NCI-H510A treated with DMSO at 0.1 percent for 48 hours (cell line): ENCODE measurements at regions not wholly inside any gene's neighbourhood (a gene's known extent, or its start where the extent isn't known, plus 50 kb on each side); places are given as distances from the start of the nearest gene placed in this dataset.

Experiments
- DNase-seq: peaks from one replicate; lab custom pipeline; 2025; lab: John Stamatoyannopoulos, UW

- DNase-seq, result no peak
Observed at GRCh38 chr4:67120369-67120768, 424.9 kb downstream of the CENPC start.

DNA sequence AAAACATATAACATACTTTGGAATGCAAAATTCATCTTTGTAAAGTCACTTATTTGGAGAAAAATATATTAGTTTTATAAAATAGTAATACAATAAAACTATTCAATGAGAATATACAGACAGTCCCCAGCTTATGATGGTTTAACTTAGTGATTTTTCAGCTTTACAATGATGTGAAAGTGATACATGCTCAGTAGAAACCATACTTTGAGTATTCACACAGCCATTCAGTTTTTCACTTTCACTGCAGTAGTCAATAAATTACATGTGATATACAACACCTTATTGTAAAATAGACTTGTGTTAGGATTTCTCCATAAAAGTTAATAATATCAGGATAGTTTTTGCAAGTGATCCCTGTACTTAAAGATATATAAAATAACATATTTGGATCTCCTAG, 436.0 kb downstream of the CENPC start:
- no peak for DNase-seq

- peak; percentile 95 for DNase-seq
Observed at GRCh38 chr4:67106861-67107460, 438.3 kb downstream of the CENPC start.

DNA sequence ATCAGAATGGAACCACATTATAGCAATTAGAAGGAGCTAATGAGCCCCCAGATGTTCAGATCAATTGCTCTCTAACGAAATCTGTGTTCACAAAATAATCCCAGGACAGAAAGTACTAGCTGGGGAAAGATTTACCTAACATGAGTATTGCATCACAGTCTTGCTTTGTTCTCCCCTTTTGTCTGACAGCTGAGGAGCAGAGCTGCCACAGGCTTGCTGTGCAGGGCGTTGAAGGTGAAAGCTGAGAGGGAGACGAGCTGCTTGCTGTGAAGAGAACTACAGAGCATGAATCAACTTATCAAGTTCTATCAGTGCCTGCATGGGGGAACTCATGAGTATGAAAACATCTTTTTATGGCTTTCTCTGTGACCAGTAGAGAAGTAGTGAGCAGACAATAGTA, 441.2 kb downstream of the CENPC start:
- no peak for DNase-seq

DNA sequence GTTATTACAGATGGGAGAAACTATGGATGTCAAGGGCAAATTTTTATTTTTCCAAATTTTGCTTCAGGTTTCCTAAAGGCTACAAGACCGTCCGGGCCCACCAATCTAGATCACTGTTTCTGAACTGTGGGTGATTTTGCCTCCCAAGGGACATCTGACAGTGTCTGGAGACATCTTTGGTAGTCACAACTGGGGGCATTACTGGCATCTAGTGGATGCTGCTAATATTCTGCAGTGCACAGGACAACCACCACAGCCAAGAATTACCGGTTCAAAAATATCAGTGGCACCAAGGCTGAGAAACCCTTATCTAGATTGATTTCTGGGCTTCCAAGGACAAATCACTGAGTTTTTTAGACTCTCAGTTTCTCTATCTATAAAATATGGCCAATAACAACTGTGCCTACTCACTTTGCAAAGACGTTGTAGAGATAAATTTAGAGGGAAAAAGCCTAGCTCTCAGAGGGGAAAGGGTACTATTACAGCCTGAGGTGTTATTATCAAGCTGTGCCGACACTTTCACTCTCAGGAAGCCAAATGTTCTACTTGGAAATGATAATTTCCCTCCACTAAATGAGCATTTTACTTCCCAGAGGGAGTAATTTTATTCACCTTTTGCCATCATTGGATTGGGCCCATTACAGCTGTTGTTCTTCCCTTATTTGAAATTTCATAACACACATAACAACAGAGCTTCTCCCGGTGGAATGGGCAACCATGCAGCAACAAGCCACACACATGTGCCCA, 442.1 kb downstream of the CENPC start:
- DNase-seq, result no peak

DNA sequence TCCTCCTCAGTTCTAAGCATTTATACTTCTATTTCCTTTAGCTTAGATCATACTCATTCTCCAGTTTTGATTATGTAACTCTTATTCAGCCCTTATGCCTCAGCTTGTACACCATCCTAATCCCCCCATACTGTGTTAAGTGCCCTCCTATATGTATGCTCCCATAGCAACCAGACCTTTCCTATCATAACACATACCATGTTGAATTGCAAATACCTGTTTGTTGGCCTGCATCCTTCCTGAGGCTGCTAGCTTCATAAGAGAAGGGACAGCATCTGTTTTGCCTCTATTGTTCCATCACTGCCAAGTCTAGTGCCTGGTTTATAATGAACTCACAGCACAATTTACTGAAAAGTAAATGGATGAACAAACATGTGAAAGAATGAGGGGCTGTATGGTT, 443.7 kb downstream of the CENPC start:
- no peak for DNase-seq

GRCh38 chr4:67092351-67092750, 453.0 kb downstream of the CENPC start:
- peak; percentile 49 for DNase-seq

DNA sequence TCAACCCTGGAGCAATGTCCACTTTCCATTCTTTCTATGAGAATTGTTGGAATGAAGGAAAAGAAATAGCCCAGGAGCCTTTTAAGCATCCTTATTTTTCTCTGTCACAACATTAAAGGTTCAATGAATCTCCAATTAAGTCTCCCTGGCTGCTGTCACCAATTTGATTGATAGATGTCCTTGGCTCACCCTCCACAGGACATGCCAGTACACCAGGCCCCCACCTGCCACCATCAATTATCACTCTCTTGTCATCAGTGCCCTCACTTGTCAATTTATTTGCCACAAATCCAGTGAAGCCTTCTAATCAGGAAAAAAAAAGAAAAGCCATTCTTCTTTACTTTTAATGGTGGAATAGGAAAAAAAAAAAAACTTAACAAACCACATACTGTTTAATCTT, 453.6 kb downstream of the CENPC start:
- no peak for DNase-seq

DNA sequence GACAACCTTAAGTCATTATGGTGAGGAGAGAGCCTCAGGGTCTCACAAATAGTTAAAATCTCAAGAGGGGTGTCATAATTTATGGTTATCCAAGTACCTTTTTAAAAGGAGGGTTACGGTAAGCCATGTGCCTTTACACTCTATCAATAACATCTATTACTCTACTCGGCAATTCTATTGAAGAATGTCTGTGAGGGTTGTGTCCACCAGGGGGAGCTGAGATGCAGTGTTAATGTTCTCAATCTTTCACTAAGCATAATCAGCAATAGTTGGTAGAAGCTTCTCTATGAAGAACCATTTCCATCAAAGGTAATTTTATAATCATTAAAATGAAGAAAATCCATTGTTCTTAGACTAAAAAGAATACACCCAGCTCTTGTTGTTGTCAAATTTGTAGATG, 457.4 kb downstream of the CENPC start:
- DNase-seq, result peak; percentile 42

DNA sequence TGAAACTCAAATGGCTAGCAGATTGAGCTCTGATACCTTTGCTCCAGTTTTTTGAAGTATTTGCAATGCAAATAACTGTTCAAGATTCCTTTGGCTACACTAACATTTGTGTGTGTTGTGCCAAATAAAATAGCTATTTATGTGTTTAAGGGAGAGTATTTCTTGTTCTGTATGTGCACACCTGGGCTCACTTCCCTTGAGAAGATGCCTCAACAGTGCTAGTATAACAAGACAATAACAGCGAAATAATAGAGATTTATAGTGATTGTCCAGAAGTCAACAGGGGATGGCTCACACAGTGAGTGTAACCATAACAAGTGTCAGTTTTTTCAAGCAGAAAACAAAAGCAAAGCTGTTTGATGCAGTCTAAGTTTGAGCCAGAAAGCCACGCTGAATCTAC, 460.5 kb downstream of the CENPC start:
- DNase-seq, result no peak

DNA sequence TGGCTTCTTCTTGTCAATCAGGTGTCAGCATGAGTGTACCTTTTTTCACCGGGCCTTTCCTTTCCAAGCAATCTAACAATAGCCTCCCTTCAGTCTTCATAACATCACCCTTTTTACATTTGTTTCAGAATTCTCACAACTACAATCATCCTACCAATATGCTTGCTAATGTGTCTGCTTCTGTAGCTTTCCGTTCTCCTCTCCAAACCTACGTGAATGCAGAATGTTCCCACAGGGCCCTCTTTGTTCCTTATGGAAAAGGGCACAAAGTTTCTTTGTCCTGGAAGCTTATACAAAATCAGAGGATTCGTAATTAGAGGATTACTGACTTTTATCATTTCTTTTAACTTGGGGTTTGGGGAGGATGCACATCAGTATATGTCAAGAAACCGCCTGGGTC, 461.8 kb downstream of the CENPC start:
- DNase-seq, result no peak

- DNase-seq, result no peak
Observed at GRCh38 chr4:67082746-67083145, 462.6 kb downstream of the CENPC start.

- DNase-seq, result no peak
Observed at GRCh38 chr4:67080046-67080557, 465.2 kb downstream of the CENPC start.

GRCh38 chr4:67071641-67072040, 473.7 kb downstream of the CENPC start:
- no peak for DNase-seq

GRCh38 chr4:67055319-67055718, 490.0 kb downstream of the CENPC start:
- DNase-seq, result no peak

DNA sequence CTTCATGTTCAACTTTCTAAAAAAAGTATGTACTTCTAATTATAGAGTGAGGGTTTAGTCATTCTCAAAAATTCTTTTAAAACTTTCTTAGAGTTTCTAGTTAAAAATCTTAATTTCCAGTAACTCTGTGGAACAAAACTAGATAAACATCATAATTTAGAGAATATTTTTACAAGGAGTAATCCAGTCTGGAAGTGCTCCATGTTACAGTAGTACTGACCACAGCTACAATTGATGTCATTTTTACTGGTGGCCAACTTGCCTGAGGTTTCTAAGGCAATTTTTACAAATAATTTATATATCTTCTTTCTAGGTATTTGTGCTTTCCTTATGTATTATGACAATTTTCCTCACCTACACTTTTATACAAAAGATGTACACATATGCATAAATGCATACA, 490.4 kb downstream of the CENPC start:
- DNase-seq, result no peak

DNA sequence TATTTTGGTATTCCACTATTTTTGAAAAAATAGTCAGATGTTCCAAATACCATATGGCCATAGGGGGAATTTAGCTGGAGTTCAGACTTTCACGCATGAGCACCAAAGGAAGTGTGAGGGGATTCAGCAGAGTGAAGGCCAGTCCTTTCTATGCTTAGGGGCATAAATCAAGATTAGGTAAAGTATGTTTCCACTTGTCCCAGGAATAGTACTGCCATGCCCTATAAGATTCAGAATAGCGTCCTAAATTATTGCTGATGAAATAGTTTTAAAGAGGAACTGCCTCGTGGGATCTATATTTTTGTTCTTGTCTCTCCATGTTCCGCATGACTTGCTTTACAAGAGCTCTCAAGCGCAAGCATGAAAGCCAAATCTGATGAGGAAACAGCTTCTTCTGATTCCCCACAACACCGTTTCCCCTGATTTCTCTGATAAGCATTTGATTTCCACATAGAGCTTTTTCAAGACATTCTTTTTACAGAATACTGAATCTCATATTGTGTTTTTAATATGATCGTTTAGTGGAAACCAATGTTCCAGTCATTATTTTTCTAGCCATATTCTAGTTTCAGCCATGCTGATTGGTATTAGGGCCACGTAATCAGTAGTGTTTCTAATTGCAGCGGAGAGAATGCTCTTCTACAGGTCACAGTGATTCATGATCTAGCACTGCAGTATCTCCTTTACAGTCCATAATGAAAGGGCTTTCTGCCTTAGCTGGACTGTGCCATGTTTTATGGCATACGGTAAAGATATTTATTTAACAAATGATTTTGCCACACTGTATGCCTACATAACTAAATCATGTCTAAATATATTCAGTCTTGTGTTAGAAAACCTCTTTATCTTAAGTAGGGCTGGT, 492.3 kb downstream of the CENPC start:
- peak; percentile 95 for DNase-seq

GRCh38 chr4:67051000-67051789, 494.1 kb downstream of the CENPC start:
- DNase-seq, result peak; percentile 34

DNA sequence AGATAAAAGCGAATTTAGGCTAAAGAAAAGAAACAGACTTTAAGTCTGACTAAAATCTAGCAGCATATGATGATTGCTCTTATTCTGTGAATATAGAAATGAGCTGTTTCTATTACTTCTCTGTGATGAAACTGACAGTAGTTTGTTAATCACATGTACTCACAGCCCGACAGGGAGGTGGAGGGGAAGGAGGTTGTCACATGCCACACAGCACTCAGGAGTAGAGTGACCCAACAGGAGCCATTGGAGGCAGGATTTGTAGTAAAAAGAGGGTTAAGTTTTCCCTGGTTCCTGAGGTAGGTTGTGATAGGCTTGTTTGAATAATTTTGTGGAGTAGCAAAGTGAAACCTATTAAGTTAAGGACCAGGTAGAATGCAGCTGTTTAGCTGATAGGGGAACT, 495.9 kb downstream of the CENPC start:
- no peak for DNase-seq

DNA sequence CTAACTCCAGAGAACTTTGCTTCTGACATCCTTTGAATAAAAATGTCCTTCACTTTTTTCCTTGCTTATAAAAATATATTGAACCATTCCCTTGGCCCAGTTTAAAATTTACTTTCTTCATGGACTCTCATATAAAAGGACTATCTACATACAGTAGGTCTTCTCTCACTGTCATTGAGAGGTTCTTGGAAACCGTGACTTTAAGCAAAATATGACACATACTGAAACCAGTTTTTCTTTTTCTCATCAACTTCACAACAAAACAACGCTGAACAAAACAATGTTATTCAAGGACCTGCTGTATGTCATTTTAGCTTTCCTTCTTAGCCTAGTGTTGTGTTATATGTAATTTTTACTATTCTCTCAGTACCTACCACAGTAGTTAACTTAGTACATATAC, 496.8 kb downstream of the CENPC start:
- no peak for DNase-seq

DNA sequence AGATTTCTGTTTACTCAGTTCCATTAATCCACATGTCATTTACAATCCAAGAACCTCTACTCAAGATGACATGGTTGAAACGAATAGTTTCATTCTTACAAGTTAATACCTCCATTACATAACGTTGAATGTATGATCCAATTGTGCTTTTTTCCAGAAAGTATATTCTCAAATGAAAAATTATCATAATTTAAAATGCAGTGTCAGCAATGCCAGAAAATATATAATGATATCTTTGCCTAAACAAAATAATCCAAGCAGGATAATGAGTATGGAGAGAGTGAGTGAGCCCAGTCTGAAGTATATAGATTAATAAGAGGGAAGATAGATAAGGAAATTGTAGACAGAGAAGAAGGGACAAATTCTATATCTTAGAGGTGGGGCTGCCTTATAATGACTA, 505.0 kb downstream of the CENPC start:
- no peak for DNase-seq

- no peak for DNase-seq
Observed at GRCh38 chr4:67038228-67038566, 507.1 kb downstream of the CENPC start.
